Dermis blood vessel endothelial cell (primary cell): ENCODE measurements at regions not wholly inside any gene's neighbourhood (a gene's known extent, or its start where the extent isn't known, plus 50 kb on each side); places are given as distances from the start of the nearest gene placed in this dataset.

Experiments
- DNase-seq: peaks from one replicate; pipeline ENCODE4 v3.0.0; 2010

DNA sequence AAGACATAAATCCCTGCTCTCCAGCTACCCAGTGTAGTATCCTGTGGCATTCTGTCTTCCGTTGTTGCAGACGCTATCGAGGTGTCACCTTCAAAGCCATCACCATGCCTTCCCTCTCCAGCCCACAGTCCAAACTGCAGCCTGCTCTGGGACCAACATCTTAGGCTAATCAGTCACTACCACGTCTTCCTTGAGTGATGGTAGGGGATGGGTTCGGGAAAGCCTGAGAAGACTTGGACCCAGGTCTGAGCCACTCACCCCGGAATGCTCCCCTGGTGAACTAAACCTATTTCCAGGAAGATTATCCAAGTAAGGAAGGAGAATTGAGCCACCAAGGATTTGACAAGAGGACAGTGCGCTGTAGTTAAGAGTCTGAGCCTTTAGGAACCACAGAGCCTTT lies 52.9 kb upstream of the IRX1 start:
- DNase-seq = no peak

- DNase-seq = no peak
Observed at GRCh38 chr5:3542158-3542557, 53.5 kb upstream of the IRX1 start.

- no peak for DNase-seq
Observed at GRCh38 chr5:3538886-3539285, 56.7 kb upstream of the IRX1 start.

DNA sequence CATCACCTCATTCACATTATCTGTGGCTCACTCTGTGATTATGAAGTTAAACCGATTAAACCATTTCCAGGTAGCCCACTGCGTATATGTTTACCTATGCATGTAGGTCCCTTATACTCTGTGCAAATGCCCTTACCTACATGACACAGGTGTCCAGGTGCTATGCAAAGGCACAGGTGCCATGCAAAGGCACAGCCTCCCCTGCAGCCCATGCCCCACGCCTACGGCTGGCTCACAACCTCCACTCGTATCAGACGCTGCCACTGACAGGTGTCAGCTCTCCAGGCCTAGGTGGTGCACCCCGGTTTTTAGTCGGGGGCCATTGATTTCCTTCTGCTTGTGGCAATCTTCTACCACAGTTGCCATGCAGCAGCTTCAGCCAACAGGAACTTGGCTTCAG lies 57.7 kb upstream of the IRX1 start:
- DNase-seq = no peak

GRCh38 chr5:3535414-3536211 lies 60.0 kb upstream of the IRX1 start:
- no peak for DNase-seq

- DNase-seq = no peak
Observed at GRCh38 chr5:3534997-3535396, 60.6 kb upstream of the IRX1 start.

- no peak for DNase-seq
Observed at GRCh38 chr5:3531320-3531986, 64.2 kb upstream of the IRX1 start.

DNA sequence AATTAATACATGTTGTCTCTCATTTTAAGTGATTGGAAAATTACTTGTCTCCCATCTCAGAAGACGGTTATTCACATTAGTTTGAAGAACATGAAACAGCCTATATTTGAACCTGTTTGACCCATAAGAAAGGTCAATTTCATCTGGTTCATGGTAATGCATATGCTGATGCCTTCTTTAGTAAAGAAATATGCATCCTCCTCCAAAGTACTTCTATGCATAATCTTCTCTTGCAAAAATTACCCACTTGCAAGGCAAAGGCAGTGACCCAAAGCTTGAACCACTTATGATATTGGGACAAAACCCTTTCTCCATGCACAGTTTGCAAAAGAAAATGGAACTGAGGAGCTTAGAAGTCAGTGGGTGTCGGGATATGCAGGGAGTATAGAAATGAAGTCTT lies 65.4 kb upstream of the IRX1 start:
- no peak for DNase-seq

- DNase-seq = no peak
Observed at GRCh38 chr5:3526551-3527185, 69.0 kb upstream of the IRX1 start.

DNA sequence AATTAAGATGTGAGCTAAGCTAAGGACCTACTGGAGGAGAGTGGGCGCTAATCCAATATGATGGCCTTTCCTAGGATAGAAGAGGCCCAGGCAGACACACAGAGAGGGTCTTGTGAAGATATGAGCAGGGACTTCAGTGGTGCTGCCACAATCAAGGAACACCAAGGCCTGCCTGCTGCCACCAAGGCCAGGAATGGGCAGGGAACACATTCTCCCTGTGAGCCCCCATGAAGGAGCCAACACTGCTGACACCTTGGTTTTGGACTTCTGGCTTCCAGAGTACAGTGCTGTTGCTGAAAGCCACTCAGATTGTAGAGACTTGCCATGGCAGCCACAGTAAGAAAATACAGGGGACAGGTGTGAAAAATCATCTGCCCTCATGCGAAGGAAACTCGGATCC lies 73.1 kb upstream of the IRX1 start:
- no peak for DNase-seq

GRCh38 chr5:3518576-3518975 lies 77.1 kb upstream of the IRX1 start:
- no peak for DNase-seq

GRCh38 chr5:3518051-3518450 lies 77.6 kb upstream of the IRX1 start:
- no peak for DNase-seq

GRCh38 chr5:3517348-3517747 lies 78.3 kb upstream of the IRX1 start:
- no peak for DNase-seq

GRCh38 chr5:3512361-3513095 lies 83.1 kb upstream of the IRX1 start:
- DNase-seq = no peak

- no peak for DNase-seq
Observed at GRCh38 chr5:3511934-3512333, 83.7 kb upstream of the IRX1 start.

GRCh38 chr5:3511519-3511918 lies 84.1 kb upstream of the IRX1 start:
- no peak for DNase-seq

DNA sequence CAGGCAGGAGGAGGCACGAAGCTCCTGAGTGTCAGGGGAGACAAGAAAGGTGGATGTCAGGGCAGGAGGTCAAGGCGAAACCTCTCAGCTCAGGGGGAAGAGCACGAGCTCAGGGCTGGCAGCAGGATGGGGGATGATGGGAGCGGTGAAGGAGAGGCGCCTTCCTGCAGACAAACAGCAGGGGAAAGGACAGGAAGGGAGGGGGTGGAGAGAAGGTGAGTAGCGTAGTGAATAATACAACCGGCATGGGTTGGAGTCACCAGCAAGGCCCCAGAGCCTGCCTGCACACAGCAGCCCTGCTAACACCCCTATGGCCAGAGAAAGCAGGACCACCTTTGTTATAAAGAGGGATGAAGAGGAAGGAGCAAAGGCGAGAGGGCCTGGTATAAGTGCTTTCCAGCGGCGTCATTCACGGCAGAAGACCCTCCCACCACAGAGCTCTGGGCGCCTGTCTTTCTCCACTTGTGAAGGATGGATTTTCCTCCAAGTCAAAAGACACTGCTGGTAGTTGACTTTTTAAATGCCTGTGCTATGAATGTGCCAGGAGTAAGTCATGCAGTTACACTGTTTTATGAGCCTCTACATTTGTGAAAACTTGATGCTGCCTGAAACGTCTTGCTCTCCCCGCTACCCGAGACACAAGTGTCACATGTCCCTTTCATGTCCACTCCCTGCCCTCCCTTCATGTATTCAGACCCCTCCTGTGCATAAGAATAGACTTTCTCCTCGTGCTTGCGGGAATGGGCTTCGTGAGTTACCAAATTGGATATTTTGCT lies 84.8 kb upstream of the IRX1 start:
- no peak for DNase-seq

GRCh38 chr5:3509290-3509689 lies 86.3 kb upstream of the IRX1 start:
- DNase-seq = no peak

- no peak for DNase-seq
Observed at GRCh38 chr5:3508395-3508794, 87.2 kb upstream of the IRX1 start.

GRCh38 chr5:3490957-3491507 lies 104.6 kb upstream of the IRX1 start:
- no peak for DNase-seq

- no peak for DNase-seq
Observed at GRCh38 chr5:3489239-3489843, 106.3 kb upstream of the IRX1 start.

- DNase-seq = no peak
Observed at GRCh38 chr5:3484836-3485235, 110.8 kb upstream of the IRX1 start.
